ENCODE measurements at regions not wholly inside any gene's neighbourhood (a gene's known extent, or its start where the extent isn't known, plus 50 kb on each side); places are given as distances from the start of the nearest gene placed in this dataset.
"Not testable (repeated sequence)": the region's sequence is repeated elsewhere in the genome, so short reads cannot be mapped to it uniquely, and the experiment has no call there.

DNA sequence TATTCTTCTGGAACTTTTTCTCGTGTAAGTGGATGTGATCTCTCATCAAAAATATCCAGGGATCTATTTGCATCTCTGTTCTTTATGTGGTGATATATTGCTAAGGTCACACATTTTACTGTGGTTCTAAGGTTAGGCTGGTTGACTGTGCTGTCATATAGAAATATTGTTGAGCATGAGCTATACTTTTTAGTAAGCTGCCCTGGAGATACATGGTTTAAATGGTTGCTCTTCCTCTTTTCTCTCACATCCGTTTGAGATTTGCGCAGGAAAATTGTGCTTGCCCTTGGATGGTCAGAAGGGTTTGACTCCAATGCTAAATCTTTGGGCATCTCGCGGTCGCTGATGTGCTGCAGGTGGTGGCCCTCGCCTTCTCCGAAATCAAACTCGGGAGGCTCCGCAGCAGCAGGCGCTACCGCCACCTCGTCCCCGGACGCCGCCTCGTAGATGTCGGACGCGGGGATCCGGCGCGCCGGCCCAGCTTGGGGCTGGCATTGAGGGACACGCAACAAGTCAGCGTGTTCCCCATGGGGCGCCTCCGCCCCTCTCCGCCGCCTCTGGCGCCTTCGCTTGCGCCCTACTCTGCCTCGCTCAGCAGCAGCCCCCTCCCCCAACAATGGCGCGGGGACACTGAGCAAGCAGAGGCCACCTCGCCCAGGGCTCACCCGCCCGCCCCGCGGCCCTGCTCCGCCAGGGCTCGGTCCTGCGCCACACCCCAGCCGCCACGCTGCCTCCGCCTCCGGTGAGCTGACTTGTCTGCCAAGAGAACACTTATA is 154.5 kb downstream of the MSN start:
- DNase-seq (ENCODE audit: low spot score) = peak; percentile 23

- not testable (repeated sequence) for DNase-seq (ENCODE audit: low spot score)
Measured at GRCh38 chrX:65819983-65820382, 152.5 kb downstream of the MSN start.

GRCh38 chrX:65813245-65813644 is 145.8 kb downstream of the MSN start:
- DNase-seq (ENCODE audit: low spot score) = no peak

DNA sequence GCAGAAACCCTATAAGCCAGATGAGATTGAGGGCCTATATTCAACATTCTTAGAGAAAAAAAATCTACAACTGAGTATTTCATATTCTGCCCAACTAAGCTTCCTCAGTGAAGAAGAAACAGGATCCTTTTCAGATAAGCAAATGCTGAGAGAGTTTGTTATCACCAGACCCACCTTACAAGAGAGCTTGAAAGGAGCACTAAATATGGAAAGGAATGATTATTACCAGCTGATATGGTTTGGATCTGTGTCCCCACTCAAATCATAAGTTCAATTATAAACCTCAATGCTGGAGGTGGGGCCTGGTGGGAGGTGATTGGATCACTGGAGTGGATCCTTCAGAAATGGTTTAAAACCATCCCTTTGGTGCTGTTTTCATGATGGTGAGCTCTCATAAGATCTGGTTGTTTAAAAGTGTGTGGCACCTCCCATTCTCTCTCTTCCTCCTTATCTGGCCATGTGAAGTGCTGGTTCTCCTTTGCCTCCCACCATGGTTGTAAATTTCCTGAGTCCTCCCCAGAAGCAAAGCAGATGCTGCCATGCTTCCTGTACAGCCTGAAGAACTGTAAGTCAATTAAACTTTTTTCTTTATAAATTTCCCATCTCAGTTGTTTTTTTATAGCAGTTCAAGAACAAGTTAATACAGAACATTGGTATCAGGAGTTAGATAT is 144.2 kb downstream of the MSN start:
- DNase-seq (ENCODE audit: low spot score) = no peak
